ENCODE measurements at regions not wholly inside any gene's neighbourhood (a gene's known extent, or its start where the extent isn't known, plus 50 kb on each side); places are given as distances from the start of the nearest gene placed in this dataset.

- no peaks in the 10 kb centered on the region for H3K36me3 ChIP-seq
- H3K9ac ChIP-seq = no peak overlapping the region
- peaks cover 0 to 6% (median 0%) of the 10 kb centered on the region in 11 experiments; a peak in 1 of 22 replicates for H3K9me3 ChIP-seq (replicated peaks in 1 of 11)
- H3K4me1 ChIP-seq = peaks cover 24 to 60% (median 40%) of the 10 kb centered on the region in 10 experiments
- H3K27ac ChIP-seq = peak overlapping the region in 1 of 11 experiments; percentile 48; a peak in 2 of 22 replicates
- H4K20me1 ChIP-seq = no peaks in the 10 kb centered on the region
- H3K27me3 ChIP-seq = no peaks in the 10 kb centered on the region
- no peak for TF ChIP-seq Cebpa-rat (IDR thresholded peaks at IDR 0.05)
- no peak overlapping the region for H3K4me3 ChIP-seq
- peak overlapping the region in 1 of 11 experiments; percentile 52; a peak in 3 of 22 replicates for H3K4me2 ChIP-seq
Observed at GRCh38 chr10:92747066-92747465, 57.3 kb downstream of the HHEX start.

- H3K27me3 ChIP-seq = no peaks in the 10 kb centered on the region
- no peaks in the 10 kb centered on the region for H4K20me1 ChIP-seq
- peaks cover 0 to 6% (median 0%) of the 10 kb centered on the region in 11 experiments; a peak in 1 of 22 replicates for H3K9me3 ChIP-seq (replicated peaks in 1 of 11)
- H3K4me3 ChIP-seq = no peak overlapping the region
- no peak overlapping the region for H3K9ac ChIP-seq
- H3K36me3 ChIP-seq = no peaks in the 10 kb centered on the region
- H3K27ac ChIP-seq = peak overlapping the region in 2 of 11 experiments; percentile 15 to 48; a peak in 2 of 22 replicates
- H3K4me2 ChIP-seq = peak overlapping the region in 5 of 11 experiments; percentile 2 to 60 (median 52); a peak in 8 of 22 replicates
- H3K4me1 ChIP-seq = peaks cover 19 to 55% (median 35%) of the 10 kb centered on the region in 10 experiments
- no peak for TF ChIP-seq Cebpa-rat (IDR thresholded peaks at IDR 0.05)
Observed at GRCh38 chr10:92747600-92747999, 57.8 kb downstream of the HHEX start.

GRCh38 chr10:92750791-92751533, 61.2 kb downstream of the HHEX start:
- Histone ChIP-seq H3K27me3 (no peaks in the 10 kb centered on the region), H3K4me1 (peaks cover 10 to 65% (median 35%) of the 10 kb centered on the region in 10 experiments), H3K36me3 (no peaks in the 10 kb centered on the region), H3K27ac (no peak overlapping the region), H3K9ac (no peak overlapping the region), H3K4me3 (no peak overlapping the region), H3K9me3 (replicated peaks in 1 of 11) (peaks cover 0 to 6% (median 0%) of the 10 kb centered on the region in 11 experiments; a peak in 1 of 22 replicates), H4K20me1 (no peaks in the 10 kb centered on the region), H3K4me2 (peak overlapping the region in 4 of 11 experiments; percentile 14 to 45 (median 28); a peak in 7 of 22 replicates)
- TF ChIP-seq Cebpa-rat (IDR thresholded peaks at IDR 0.05) = no peak

DNA sequence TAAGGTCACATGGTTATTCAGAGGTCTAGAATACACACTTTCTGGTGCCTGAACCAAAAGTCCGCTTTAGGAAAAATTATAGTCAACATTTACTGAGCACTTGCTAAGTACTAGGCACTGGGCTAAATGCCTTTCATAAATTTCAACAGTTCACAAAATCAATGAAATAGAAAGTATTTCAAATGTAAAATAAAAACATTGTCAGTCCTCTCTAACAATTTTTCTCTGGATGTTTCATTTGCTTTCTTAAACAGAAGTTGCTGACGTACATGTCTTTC, 61.7 kb downstream of the HHEX start:
- no peaks in the 10 kb centered on the region for H4K20me1 ChIP-seq
- H3K9ac ChIP-seq = no peak overlapping the region
- peak overlapping the region in 4 of 11 experiments; percentile 14 to 45 (median 28); a peak in 6 of 22 replicates for H3K4me2 ChIP-seq
- H3K4me3 ChIP-seq = no peak overlapping the region
- TF ChIP-seq Cebpa-rat (IDR thresholded peaks at IDR 0.05) = no peak
- H3K36me3 ChIP-seq = no peaks in the 10 kb centered on the region
- no peak overlapping the region for H3K27ac ChIP-seq
- H3K4me1 ChIP-seq = peaks cover 15 to 70% (median 40%) of the 10 kb centered on the region in 10 experiments
- H3K27me3 ChIP-seq = no peaks in the 10 kb centered on the region
- H3K9me3 ChIP-seq (replicated peaks in 1 of 11) = peaks cover 0 to 2% (median 0%) of the 10 kb centered on the region in 11 experiments; a peak in 1 of 22 replicates

DNA sequence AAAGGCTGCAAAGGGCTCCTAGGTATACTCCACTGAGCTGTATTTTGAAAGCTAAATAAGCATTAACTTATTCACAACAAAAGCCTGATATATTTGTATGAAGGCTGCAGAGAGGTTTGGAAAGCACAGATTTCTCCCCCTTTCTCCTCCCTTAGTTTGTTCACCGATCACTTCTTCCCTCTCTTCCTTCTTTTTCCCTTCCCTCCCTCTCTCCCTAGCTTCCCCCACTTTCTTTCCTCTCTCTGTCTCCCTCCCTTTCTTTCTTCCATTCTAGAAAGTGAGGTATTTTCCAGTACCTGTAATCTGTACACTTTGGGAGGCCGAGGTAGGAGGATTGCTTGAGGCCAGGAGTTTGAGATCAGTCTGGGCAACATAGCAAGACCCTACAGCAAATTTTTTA, 62.1 kb downstream of the HHEX start:
- Histone ChIP-seq H3K4me1 (peaks cover 19 to 74% (median 44%) of the 10 kb centered on the region in 10 experiments), H3K27me3 (no peaks in the 10 kb centered on the region), H3K36me3 (no peaks in the 10 kb centered on the region), H4K20me1 (no peaks in the 10 kb centered on the region), H3K9me3 (replicated peaks in 1 of 11) (no peaks in the 10 kb centered on the region), H3K27ac (no peak overlapping the region), H3K4me2 (peak overlapping the region in 1 of 11 experiments; percentile 45; a peak in 1 of 22 replicates), H3K9ac (no peak overlapping the region), H3K4me3 (no peak overlapping the region)
- no peak for TF ChIP-seq Cebpa-rat (IDR thresholded peaks at IDR 0.05)

DNA sequence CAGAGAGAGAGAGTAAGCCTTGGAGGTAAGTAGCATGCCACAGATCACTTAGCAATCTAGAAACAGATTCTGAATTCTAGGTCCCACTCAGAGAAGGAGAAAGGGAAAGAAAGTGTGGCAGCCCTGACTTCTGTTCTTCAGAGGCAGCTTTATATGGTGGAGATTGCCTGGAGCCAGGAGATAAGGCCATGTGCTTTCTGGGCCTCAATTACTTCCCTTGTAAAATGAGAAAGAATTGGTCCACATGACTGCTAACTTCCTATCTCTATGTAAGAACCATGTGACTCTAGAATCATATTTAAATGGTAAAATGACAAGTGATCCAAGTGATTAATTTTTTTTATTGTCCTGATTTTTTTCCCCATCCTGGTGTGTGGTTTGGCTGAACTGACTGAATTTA, 64.1 kb downstream of the HHEX start:
- peaks cover 37 to 77% (median 60%) of the 10 kb centered on the region in 10 experiments for H3K4me1 ChIP-seq
- no peaks in the 10 kb centered on the region for H3K9me3 ChIP-seq (replicated peaks in 1 of 11)
- peak overlapping the region in 4 of 11 experiments; percentile 14 to 92 (median 90); a peak in 8 of 22 replicates for H3K27ac ChIP-seq
- peak overlapping the region in 4 of 11 experiments; percentile 86 to 94 (median 90); a peak in 7 of 22 replicates for H3K4me2 ChIP-seq
- no peak for TF ChIP-seq Cebpa-rat (IDR thresholded peaks at IDR 0.05)
- H3K27me3 ChIP-seq = no peaks in the 10 kb centered on the region
- H4K20me1 ChIP-seq = no peaks in the 10 kb centered on the region
- H3K9ac ChIP-seq = no peak overlapping the region
- no peak overlapping the region for H3K4me3 ChIP-seq
- no peaks in the 10 kb centered on the region for H3K36me3 ChIP-seq

- Histone ChIP-seq H4K20me1 (no peaks in the 10 kb centered on the region), H3K9ac (peak overlapping the region; percentile 51 to 80 (median 75); a peak in 21 of 22 replicates), H3K4me1 (peaks cover 40 to 91% (median 76%) of the 10 kb centered on the region in 10 experiments), H3K9me3 (replicated peaks in 1 of 11) (peaks cover 0 to 9% (median 0%) of the 10 kb centered on the region in 11 experiments; a peak in 5 of 22 replicates), H3K36me3 (no peaks in the 10 kb centered on the region), H3K4me3 (peak overlapping the region in 6 of 10 experiments; percentile 41 to 48 (median 42); a peak in 9 of 20 replicates), H3K27me3 (no peaks in the 10 kb centered on the region), H3K27ac (peak overlapping the region; percentile 70 to 92 (median 87); a peak in 21 of 22 replicates), H3K4me2 (peak overlapping the region; percentile 81 to 94 (median 86))
- TF ChIP-seq Cebpa-rat (IDR thresholded peaks at IDR 0.05) = no peak
Observed at GRCh38 chr10:92755725-92756124, 66.0 kb downstream of the HHEX start.

DNA sequence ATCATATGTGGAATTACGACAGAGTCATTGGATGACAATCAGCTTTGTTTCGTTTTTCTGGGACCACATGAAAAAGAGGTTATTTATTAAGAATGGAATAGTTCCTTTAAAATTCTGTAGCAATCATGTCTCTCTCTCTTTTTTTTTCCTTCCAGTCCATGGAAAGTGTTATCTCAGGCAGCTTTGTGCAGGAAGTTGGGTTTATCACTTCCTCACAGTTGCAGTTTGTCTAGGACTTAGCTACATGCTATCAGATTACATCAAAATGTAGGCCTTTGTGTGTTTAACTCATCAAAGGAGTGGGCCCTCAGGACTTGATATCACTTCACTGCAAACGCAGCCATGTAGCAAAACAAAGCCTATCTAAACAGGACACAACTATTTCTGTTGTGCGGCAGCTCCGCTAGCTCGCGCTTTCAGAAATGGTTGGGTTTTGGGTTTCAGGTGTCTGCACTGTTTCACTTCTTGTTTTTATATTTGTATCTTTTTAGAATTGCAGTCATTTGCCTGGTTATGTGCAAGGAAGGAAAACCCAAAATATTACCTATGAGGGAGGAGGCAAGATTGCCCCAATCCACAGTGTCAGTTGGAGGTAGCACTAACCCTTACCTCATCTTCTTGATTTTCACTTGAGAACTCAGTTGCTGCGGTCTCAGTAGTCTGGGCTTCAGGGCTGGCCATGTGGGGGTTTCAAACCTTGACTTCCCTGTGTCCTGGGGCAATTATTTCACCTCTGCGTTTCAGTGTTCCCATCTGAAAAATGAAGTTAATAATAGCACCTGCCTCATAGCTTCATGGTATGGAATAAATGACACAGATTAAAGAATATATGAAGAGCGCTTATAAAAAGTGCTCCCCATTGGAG, 66.7 kb downstream of the HHEX start:
- peak overlapping the region; percentile 81 to 94 (median 86) for H3K4me2 ChIP-seq

More for the DNA sequence above, 66.7 kb downstream of the HHEX start:
- peaks cover 0 to 9% (median 0%) of the 10 kb centered on the region in 11 experiments; a peak in 5 of 22 replicates for H3K9me3 ChIP-seq (replicated peaks in 1 of 11)
- H3K27me3 ChIP-seq = no peaks in the 10 kb centered on the region
- peaks cover 40 to 91% (median 77%) of the 10 kb centered on the region in 10 experiments for H3K4me1 ChIP-seq
- peak overlapping the region; percentile 70 to 92 (median 87); a peak in 21 of 22 replicates for H3K27ac ChIP-seq
- peak overlapping the region; percentile 51 to 80 (median 75); a peak in 21 of 22 replicates for H3K9ac ChIP-seq
- no peaks in the 10 kb centered on the region for H4K20me1 ChIP-seq
- H3K36me3 ChIP-seq = no peaks in the 10 kb centered on the region
- TF ChIP-seq Cebpa-rat (IDR thresholded peaks at IDR 0.05) = peak in 4 of 11 experiments; percentile 21 to 55 (median 38); a peak in 4 of 22 replicates
- peak overlapping the region; percentile 19 to 48 (median 42); a peak in 13 of 20 replicates for H3K4me3 ChIP-seq

Data from BLaER1 treated with 17β-estradiol and CSF1 and Interleukin-3, amounts not matched to agents 10 nM and 100 nM (cell line).